ENCODE measurements at regions not wholly inside any gene's neighbourhood (a gene's known extent, or its start where the extent isn't known, plus 50 kb on each side); places are given as distances from the start of the nearest gene placed in this dataset.
"Not testable (repeated sequence)": the region's sequence is repeated elsewhere in the genome, so short reads cannot be mapped to it uniquely, and the experiment has no call there.

DNA sequence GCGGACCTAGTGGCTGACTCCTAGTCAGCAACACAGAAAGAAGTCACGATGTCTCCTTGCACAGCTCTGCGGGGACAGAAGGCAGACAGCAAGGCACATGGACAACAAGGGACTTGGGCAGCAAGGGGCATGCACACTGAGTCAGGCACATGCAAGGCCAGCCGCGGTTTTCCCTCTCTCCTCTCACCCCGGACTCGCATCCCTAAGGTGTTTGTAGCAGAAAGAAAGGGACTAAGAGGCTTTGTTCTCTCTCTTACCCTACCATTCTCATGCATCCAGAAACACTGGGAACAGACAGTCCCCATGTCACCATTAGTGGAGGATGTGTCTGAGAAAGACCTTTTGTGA lies 193.3 kb upstream of the PHF14 start:
- H3K27ac ChIP-seq, result no peak overlapping the region
- no peaks in the 10 kb centered on the region for H3K4me1 ChIP-seq
- no peak for DNase-seq (ENCODE audit: low spot score)
- H3K27me3 ChIP-seq, result no peaks in the 10 kb centered on the region
- no peaks in the 10 kb centered on the region for H3K9me3 ChIP-seq
- TF ChIP-seq, protein P1, sequence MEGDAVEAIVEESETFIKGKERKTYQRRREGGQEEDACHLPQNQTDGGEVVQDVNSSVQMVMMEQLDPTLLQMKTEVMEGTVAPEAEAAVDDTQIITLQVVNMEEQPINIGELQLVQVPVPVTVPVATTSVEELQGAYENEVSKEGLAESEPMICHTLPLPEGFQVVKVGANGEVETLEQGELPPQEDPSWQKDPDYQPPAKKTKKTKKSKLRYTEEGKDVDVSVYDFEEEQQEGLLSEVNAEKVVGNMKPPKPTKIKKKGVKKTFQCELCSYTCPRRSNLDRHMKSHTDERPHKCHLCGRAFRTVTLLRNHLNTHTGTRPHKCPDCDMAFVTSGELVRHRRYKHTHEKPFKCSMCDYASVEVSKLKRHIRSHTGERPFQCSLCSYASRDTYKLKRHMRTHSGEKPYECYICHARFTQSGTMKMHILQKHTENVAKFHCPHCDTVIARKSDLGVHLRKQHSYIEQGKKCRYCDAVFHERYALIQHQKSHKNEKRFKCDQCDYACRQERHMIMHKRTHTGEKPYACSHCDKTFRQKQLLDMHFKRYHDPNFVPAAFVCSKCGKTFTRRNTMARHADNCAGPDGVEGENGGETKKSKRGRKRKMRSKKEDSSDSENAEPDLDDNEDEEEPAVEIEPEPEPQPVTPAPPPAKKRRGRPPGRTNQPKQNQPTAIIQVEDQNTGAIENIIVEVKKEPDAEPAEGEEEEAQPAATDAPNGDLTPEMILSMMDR (IDR thresholded peaks at IDR 0.05), result no peak
- no peaks in the 10 kb centered on the region for H3K36me3 ChIP-seq
- H3K4me3 ChIP-seq, result no peak overlapping the region

DNA sequence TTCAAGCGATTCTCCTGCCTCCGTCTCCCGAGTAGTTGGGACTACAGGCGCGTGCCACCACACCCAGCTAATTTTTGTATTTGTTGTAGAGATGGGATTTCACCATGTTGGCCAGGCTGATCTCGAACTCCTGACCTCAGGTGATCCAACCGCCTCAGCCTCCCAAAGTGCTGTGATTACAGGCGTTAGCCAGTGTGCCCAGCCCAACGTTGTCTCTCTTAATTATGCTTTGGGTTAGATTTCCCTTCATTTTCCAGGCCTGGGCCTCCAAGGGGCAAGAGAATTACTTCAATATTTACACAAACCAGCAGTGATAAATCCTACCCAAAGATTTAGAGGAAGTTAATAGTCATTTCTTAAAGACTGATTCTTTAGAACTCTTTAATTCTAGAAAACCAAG lies 186.7 kb upstream of the PHF14 start:
- not testable (repeated sequence) for DNase-seq (ENCODE audit: low spot score); H3K4me3 ChIP-seq; H3K27ac ChIP-seq; H3K36me3 ChIP-seq; H3K27me3 ChIP-seq; H3K9me3 ChIP-seq; H3K4me1 ChIP-seq

DNA sequence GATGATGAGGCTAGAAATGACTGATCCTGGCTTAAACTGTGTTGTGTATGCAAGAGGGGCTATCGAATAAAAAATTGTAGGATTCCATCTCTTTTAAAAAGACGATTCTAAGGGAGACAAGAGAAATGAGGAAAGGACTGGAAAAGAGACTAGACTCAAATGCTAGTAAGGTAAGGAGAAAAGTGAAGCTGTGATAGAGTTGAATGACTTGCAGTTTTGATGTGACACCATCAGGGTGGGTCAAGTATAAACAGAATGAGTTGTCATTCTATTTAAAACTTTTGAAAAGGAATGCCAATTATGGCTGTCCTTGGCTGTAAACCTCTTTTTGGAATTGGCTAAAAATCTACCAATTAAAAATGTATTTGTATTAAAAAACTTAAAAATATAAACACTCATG lies 184.5 kb upstream of the PHF14 start:
- no peaks in the 10 kb centered on the region for H3K4me1 ChIP-seq
- no peak overlapping the region for H3K4me3 ChIP-seq
- H3K9me3 ChIP-seq, result no peaks in the 10 kb centered on the region
- H3K27me3 ChIP-seq, result no peaks in the 10 kb centered on the region
- no peak for DNase-seq (ENCODE audit: low spot score)
- TF ChIP-seq, protein P1 (IDR thresholded peaks at IDR 0.05), result no peak
- H3K36me3 ChIP-seq, result no peaks in the 10 kb centered on the region
- H3K27ac ChIP-seq, result no peak overlapping the region

DNA sequence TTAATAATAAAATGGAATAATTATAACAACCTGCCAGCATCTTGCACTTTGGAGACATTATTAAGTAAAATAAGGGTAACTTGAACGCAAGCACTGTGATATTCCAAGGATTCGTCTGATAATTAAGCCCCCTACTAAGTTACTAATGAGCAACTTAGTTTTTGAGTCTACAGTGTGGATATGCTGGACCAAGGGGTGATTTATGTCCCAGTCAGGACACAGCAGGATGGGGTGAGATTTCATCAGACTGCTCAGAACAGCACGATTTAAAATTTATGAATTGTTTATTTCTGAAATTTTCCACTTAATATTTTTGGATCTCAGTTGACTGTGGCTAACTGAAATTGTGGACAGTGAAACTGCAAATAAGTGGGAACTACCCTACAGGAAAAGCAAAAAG lies 182.8 kb upstream of the PHF14 start:
- TF ChIP-seq, protein P1 (IDR thresholded peaks at IDR 0.05), result no peak
- H3K4me1 ChIP-seq, result no peaks in the 10 kb centered on the region
- no peaks in the 10 kb centered on the region for H3K9me3 ChIP-seq
- no peak for DNase-seq (ENCODE audit: low spot score)
- no peak overlapping the region for H3K27ac ChIP-seq
- no peaks in the 10 kb centered on the region for H3K27me3 ChIP-seq
- H3K4me3 ChIP-seq, result no peak overlapping the region
- no peaks in the 10 kb centered on the region for H3K36me3 ChIP-seq

DNA sequence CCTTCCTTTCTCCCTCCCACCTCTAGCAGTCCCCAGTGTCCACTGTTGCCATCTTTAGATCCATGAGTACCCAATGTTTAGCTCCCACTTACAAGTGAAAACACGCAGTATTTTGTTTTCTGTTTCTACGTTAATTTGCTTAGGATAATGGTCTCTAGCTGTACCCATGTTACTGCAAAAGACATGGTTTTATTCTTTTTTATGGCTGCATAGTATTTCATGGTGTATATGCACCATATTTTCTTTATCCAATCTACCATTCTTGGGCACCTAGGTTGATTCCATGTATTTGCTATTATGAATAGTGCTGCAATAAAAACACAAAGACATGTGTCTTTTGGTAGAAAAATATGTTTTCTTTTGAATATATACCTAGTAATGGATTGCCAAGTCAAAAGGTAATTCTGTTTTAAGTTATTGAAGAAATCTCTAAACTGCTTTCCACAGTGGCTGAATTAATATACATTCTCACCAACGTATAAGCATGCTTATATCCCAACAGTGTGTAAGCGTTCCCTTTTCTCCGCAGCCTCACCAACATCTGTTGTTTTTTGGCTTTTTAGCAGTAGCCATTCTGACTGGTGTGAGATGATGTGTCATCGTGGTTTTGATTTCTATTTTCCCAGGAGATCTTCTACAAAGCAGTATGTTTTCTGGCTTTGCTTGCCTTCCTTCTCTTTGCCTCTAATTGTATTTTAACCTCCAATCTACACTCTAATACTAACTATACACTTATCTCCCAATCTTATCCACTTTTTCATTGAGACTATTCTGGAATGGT lies 179.5 kb upstream of the PHF14 start:
- H3K4me1 ChIP-seq, result no peaks in the 10 kb centered on the region
- no peaks in the 10 kb centered on the region for H3K9me3 ChIP-seq
- TF ChIP-seq, protein P1 (IDR thresholded peaks at IDR 0.05), result no peak
- no peaks in the 10 kb centered on the region for H3K36me3 ChIP-seq
- no peak overlapping the region for H3K27ac ChIP-seq
- H3K27me3 ChIP-seq, result no peaks in the 10 kb centered on the region
- DNase-seq (ENCODE audit: low spot score), result no peak
- H3K4me3 ChIP-seq, result no peak overlapping the region

DNA sequence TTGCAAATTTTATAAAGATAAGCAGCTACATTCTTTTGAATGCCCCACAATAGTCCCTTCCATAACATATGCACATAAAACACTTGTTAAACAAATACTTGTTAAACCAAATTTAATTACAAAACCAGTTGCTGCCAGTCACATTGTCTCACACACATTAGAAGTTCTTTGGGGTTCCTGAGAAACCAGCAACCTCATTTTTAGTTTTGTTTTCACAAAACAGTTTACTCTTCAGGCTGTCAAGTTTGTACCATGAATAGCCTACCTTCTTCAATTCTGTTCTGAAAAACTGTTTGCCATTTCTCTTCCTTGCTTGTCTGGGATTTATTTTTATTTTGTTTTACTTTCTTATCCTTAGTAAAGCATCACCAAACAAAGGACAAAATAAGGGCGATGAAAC lies 176.5 kb upstream of the PHF14 start:
- Histone ChIP-seq H3K27ac (no peak overlapping the region), H3K4me1 (no peaks in the 10 kb centered on the region), H3K27me3 (no peaks in the 10 kb centered on the region), H3K4me3 (no peak overlapping the region), H3K36me3 (no peaks in the 10 kb centered on the region), H3K9me3 (no peaks in the 10 kb centered on the region)
- DNase-seq (ENCODE audit: low spot score), result no peak
- TF ChIP-seq, protein P1 (IDR thresholded peaks at IDR 0.05), result no peak

Data from right atrium auricular region (tissue), 2 donors.